ENCODE measurements at regions not wholly inside any gene's neighbourhood (a gene's known extent, or its start where the extent isn't known, plus 50 kb on each side); places are given as distances from the start of the nearest gene placed in this dataset.

DNA sequence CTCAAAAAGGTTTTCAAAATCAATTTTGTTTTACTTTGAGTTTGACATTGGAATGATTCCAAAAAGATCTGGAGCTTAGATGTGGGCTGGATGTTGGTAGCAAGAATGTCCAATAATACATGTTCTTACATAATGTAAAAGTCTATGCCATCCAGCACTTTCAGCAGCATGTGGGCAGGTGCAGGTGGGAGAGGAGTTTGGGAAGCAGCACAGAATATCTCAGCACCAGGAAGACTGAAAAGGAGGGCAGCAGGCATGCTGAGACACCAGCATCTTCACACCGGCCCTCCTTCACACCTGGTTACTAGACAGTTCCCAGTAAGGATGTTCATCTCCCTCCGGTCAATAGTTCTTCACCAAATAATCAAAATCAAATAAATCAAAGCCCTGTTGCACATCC is 166.6 kb downstream of the ZBTB18 start:
- TF ChIP-seq POLR2A (IDR thresholded peaks at IDR 0.05) = no peak
- TF ChIP-seq, protein P1, sequence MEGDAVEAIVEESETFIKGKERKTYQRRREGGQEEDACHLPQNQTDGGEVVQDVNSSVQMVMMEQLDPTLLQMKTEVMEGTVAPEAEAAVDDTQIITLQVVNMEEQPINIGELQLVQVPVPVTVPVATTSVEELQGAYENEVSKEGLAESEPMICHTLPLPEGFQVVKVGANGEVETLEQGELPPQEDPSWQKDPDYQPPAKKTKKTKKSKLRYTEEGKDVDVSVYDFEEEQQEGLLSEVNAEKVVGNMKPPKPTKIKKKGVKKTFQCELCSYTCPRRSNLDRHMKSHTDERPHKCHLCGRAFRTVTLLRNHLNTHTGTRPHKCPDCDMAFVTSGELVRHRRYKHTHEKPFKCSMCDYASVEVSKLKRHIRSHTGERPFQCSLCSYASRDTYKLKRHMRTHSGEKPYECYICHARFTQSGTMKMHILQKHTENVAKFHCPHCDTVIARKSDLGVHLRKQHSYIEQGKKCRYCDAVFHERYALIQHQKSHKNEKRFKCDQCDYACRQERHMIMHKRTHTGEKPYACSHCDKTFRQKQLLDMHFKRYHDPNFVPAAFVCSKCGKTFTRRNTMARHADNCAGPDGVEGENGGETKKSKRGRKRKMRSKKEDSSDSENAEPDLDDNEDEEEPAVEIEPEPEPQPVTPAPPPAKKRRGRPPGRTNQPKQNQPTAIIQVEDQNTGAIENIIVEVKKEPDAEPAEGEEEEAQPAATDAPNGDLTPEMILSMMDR (IDR thresholded peaks at IDR 0.05) = no peak
- DNase-seq (no peak), ATAC-seq (no peak)
- no peaks in the 10 kb centered on the region for H3K9me3 ChIP-seq
- no peak overlapping the region for H3K4me3 ChIP-seq
- intact Hi-C loops (cut with DNase I) = no loop called here
- WGBS, 4 donors = 92 to 100% (median 98%) methylated on average over 2 of the region's 2 CpGs
- H3K4me1 ChIP-seq = peaks cover 0 to 14% (median 7%) of the 10 kb centered on the region in 12 donors
- H3K27me3 ChIP-seq = peaks cover 0 to 4% (median 0%) of the 10 kb centered on the region in 9 donors
- H3K27ac ChIP-seq = no peak overlapping the region
- no peaks in the 10 kb centered on the region for H3K36me3 ChIP-seq

DNA sequence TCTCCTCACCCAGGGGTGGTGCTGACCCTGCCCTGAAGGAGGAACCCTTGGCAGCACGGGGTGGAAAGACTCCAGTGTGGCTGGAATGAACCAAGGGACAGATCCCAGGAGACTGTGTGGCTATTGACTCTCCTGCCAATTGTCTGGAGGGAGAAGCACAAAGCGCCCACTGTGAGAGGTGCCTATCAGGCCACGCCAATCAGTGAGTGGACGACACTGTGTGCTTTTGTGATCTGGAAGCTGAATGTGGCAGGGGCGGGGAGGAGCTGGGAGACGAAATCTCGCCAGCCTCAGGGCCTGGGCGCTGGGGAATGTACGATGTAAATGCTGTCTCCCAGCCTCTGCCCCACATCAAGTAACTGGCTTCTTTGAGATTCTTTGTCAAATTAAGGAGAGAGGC is 167.1 kb downstream of the ZBTB18 start:
- no peak for TF ChIP-seq POLR2A (IDR thresholded peaks at IDR 0.05)
- TF ChIP-seq, protein P1 (IDR thresholded peaks at IDR 0.05) = no peak
- Histone ChIP-seq H3K27me3 (peaks cover 0 to 4% (median 0%) of the 10 kb centered on the region in 9 donors), H3K9me3 (no peaks in the 10 kb centered on the region), H3K4me3 (no peak overlapping the region), H3K27ac (no peak overlapping the region), H3K36me3 (no peaks in the 10 kb centered on the region), H3K4me1 (peaks cover 0 to 12% (median 7%) of the 10 kb centered on the region in 12 donors)
- ATAC-seq (no peak), DNase-seq (no peak)
- intact Hi-C loops (cut with DNase I) = no loop called here
- WGBS, 4 donors = 77 to 89% (median 81%) methylated on average over 9 of the region's 9 CpGs

DNA sequence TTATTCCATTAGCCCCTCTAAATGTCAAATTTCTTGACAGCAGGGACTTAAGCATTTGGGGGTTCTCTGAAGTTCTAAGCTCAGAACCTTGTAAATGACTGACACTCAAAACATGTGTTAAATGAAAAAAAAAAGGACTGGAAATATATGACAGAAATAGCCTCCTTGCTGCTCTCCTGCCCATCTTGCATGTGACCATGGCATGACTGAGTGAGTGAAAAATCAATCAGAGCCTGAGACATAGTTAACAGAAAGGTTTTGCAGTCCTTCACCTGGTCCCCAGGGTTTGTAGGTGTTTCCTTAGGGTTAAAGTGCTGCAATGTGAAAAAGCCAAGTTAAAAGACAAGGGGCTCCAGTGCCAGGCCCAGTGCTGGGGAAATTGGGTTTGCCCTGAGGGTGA is 168.1 kb downstream of the ZBTB18 start:
- Histone ChIP-seq H3K36me3 (no peaks in the 10 kb centered on the region), H3K27ac (no peak overlapping the region), H3K27me3 (peaks cover 0 to 4% (median 0%) of the 10 kb centered on the region in 9 donors), H3K4me1 (peaks cover 0 to 7% (median 3%) of the 10 kb centered on the region in 12 donors), H3K4me3 (no peak overlapping the region), H3K9me3 (no peaks in the 10 kb centered on the region)
- no peak for DNase-seq
- TF ChIP-seq, protein P1 (IDR thresholded peaks at IDR 0.05) = no peak
- TF ChIP-seq POLR2A (IDR thresholded peaks at IDR 0.05) = no peak
- intact Hi-C loops (cut with DNase I) = no loop called here
- no peak for ATAC-seq

DNA sequence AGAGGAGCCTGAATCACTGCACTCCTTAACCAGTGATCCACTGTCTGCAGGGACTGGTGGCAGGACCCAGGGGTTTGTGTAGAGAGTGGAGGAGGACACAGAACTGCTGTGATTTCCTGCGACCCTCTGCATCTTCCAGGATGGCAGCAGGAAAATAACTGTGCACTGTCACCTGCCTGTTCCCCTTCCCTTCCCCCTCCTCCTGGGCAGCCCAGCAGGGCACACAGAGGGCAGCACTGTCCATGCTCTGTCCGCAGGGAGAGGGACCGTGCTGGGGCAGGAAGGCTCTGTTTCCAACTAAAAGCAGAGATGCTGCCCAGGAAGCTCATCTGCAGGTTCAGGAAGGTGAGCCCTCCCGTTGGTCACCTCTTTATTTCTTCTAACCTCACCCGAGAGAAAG is 168.7 kb downstream of the ZBTB18 start:
- Histone ChIP-seq H3K9me3 (no peaks in the 10 kb centered on the region), H3K27me3 (peaks cover 0 to 4% (median 0%) of the 10 kb centered on the region in 9 donors), H3K27ac (no peak overlapping the region), H3K36me3 (no peaks in the 10 kb centered on the region), H3K4me3 (no peak overlapping the region), H3K4me1 (peaks cover 0 to under 1% (median 0%) of the 10 kb centered on the region in 12 donors)
- intact Hi-C loops (cut with DNase I) = no loop called here
- WGBS, 4 donors = 67 to 79% (median 74%) methylated on average over 5 of the region's 5 CpGs
- TF ChIP-seq, protein P1 (IDR thresholded peaks at IDR 0.05) = no peak
- TF ChIP-seq POLR2A (IDR thresholded peaks at IDR 0.05) = no peak
- DNase-seq (no peak), ATAC-seq (no peak)
